HG03135 (cell line): ENCODE measurements at regions not wholly inside any gene's neighbourhood (a gene's known extent, or its start where the extent isn't known, plus 50 kb on each side); places are given as distances from the start of the nearest gene placed in this dataset.

ENCODE experiments used
- ATAC-seq: cut with Tn5 transposase; IDR thresholded peaks from one replicate; pipeline ENCODE4 v1.9.1; 2021; ENCODE audit warnings: mild to moderate bottlenecking, moderate library complexity; ENCODE audit not compliant: unreplicated experiment

GRCh38 chr10:4137299-4137698 is 352.3 kb upstream of the KLF6 start:
- no peak for ATAC-seq

- peak; percentile 72 for ATAC-seq
Observed at GRCh38 chr10:4136121-4136520, 351.1 kb upstream of the KLF6 start.

GRCh38 chr10:4132216-4132556 is 347.2 kb upstream of the KLF6 start:
- no peak for ATAC-seq

GRCh38 chr10:4131407-4132215 is 346.6 kb upstream of the KLF6 start:
- peak; percentile 71 for ATAC-seq

- ATAC-seq = no peak
Observed at GRCh38 chr10:4130685-4131084, 345.7 kb upstream of the KLF6 start.

GRCh38 chr10:4129866-4130477 is 345.0 kb upstream of the KLF6 start:
- ATAC-seq = no peak

GRCh38 chr10:4127518-4128315 is 342.7 kb upstream of the KLF6 start:
- ATAC-seq = peak; percentile 71

GRCh38 chr10:4125776-4126175 is 340.8 kb upstream of the KLF6 start:
- no peak for ATAC-seq

- peak; percentile 55 for ATAC-seq
Observed at GRCh38 chr10:4121502-4122380, 336.7 kb upstream of the KLF6 start.

GRCh38 chr10:4120096-4120853 is 335.3 kb upstream of the KLF6 start:
- no peak for ATAC-seq

GRCh38 chr10:4119107-4119506 is 334.1 kb upstream of the KLF6 start:
- no peak for ATAC-seq

- no peak for ATAC-seq
Observed at GRCh38 chr10:4117604-4118003, 332.6 kb upstream of the KLF6 start.

- no peak for ATAC-seq
Observed at GRCh38 chr10:4111643-4112042, 326.6 kb upstream of the KLF6 start.

- no peak for ATAC-seq
Observed at GRCh38 chr10:4109469-4109868, 324.5 kb upstream of the KLF6 start.

- ATAC-seq = no peak
Observed at GRCh38 chr10:4108693-4109092, 323.7 kb upstream of the KLF6 start.

- ATAC-seq = no peak
Observed at GRCh38 chr10:4107285-4107851, 322.4 kb upstream of the KLF6 start.

- ATAC-seq = no peak
Observed at GRCh38 chr10:4103603-4104002, 318.6 kb upstream of the KLF6 start.

- ATAC-seq = no peak
Observed at GRCh38 chr10:4102802-4103344, 317.9 kb upstream of the KLF6 start.

GRCh38 chr10:4101918-4102654 is 317.1 kb upstream of the KLF6 start:
- no peak for ATAC-seq
